ENCODE measurements at regions not wholly inside any gene's neighbourhood (a gene's known extent, or its start where the extent isn't known, plus 50 kb on each side); places are given as distances from the start of the nearest gene placed in this dataset.

DNA sequence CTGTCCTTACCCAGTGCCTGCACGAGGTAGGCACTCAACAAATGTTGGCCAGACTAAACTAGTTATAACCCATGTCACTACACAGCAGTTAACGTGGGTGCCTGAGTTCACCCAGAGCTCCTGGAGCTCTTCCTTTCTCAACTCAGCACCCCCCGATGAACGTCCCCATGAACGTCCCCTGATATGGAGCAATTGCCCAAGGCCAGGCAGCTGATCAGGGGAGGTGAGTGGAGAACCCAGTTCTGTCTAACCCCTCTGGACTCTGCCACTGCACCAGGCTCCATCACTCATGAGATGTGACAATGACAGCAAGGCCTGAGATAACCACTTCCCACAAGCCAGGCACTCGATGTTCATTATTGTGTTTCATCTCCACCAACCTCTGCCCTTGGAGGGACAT lies 199.0 kb downstream of the BCL11B start:
- DNase-seq (ENCODE audit: low read depth in 1 of 2, low spot score in 1 of 2), result no peak

DNA sequence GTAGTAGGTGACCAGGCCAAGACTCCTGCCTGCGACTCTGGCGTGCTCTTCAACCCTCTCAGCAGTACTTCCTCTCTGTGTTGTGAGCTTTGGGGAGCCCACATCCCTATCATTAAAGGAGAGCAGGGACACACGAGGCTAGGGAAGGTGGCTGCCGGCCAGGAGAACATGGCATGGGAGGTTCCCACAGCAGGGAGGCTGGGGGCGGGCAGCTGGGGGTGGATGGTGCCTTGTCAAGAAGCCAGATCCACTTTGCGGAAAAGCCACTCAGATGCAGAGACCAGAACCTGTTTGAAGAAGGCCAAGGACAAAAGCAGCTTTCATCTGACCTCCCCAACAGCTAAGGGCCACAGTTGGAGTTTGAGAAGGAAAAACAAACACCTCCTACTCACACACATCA lies 198.6 kb downstream of the BCL11B start:
- DNase-seq (ENCODE audit: low read depth in 1 of 2, low spot score in 1 of 2), result no peak

DNA sequence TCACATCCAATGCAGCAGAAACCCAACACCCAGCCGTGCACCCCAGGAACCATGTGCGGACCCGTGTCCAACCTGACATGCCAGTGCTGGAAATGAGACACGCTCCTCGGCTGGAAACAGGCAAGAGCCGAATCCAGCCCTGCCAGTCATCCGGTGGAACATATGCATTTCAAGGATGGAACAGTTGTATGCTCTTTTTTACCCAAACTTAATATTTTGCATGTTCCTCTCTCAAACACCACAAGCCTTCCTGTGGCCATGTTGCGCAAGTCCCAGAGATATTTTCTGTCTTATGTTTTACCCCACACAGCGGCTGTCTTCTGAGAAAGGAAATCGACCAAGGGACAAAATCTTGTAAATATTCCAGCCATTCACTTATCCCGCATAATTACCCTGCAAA lies 196.9 kb downstream of the BCL11B start:
- DNase-seq (ENCODE audit: low read depth in 1 of 2, low spot score in 1 of 2), result no peak

DNA sequence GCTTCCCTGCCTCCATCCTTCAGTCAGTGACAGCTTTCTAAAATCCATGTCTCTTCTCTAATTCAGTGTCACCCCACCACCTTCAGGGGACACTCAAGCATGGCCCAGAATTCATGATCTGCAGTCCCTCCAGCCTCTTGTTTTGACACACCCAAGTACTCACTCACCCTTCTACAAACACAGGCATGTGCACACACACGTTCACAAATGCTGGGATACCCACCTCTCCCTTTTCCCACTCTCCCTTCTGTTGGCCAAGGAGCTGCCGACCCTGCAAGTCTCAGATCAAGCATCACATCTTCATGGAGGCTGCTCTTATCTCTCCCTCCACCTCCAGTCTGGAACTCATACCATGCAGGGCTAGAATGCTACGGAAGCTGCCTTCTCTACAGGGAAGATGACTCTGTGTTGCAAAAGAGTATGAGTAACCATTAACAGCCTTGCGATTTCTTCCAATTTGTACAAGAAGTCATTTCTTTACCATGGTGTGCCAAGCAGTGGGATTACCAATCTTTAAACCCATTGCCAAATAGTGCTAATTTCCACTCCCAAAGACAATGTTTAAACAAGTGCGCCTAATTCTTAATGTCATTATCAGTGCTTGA lies 196.1 kb downstream of the BCL11B start:
- no peak for DNase-seq (ENCODE audit: low read depth in 1 of 2, low spot score in 1 of 2)

DNA sequence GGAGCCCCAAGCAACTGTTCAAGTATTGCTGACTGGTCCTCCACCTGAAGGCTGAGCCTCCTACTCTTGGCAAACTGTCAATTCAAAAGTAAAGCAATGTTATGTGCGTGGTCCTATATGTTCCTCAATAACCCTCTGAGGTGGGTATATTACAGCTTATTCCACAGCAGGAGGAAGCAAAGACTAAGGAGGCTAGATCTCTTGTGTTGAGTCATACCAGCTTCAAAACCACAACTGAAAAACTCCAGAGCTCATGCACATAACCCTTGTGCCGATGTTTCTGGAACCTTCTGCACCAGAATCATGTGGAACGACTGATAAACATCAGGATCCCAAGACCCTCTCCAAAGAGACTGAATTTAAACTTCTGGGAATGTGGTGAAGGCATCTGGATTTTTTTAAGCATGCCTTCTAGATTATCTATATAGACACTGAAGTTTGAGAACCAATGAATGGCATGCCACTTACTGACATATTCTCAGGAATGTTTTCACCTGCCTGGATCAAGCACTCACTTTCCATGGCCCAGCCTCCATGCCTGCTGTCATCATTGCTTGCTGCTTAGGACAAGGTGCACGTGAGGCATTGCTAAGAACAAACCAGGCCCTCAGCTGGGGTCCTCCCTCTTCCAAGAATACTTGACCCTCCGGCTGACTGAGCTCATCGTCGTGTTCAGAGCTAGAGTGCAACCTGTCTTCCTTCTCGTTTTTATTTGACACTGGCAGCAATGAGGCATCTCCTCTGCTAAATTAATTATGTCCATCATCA lies 194.7 kb downstream of the BCL11B start:
- DNase-seq (ENCODE audit: low read depth in 1 of 2, low spot score in 1 of 2), result no peak

DNA sequence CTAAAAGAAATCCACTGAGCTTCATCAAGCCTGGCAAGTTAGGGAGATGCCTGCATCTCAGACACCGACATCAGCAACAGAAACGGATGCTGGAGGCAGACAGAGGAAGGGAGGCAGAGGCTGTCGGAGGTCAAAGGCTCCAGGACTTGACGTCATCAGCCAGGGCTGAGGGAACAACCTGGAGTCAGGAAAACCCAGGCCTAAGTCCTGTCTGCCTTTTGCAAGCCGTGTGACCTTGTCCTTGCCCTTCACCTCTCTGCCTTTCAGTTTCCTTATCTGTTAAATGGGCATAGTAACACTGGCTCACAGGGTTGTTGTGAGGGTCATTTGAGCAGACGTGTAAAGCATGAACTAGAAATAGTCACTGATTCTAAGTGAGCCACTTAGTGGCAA lies 194.2 kb downstream of the BCL11B start:
- DNase-seq (ENCODE audit: low read depth in 1 of 2, low spot score in 1 of 2), result no peak

DNA sequence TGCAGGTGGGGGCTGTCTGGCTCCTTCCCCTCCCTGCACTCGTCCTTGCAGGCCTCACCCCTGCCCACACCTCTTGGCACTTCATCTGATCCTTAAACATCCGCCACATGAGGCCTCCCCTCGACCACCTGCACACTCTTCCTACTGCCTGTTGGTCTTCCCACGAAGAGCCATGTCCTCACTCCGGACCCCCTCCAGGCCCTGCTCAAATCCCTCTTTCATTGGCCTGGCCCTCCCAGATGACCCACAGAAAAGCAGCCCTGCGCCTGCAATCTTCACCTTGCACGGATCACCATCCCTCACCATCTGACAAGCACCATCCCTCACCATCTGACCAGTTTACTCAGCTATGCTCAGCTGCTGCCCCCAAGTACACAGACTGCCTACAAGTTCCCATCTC lies 193.6 kb downstream of the BCL11B start:
- no peak for DNase-seq (ENCODE audit: low read depth in 1 of 2, low spot score in 1 of 2)

DNA sequence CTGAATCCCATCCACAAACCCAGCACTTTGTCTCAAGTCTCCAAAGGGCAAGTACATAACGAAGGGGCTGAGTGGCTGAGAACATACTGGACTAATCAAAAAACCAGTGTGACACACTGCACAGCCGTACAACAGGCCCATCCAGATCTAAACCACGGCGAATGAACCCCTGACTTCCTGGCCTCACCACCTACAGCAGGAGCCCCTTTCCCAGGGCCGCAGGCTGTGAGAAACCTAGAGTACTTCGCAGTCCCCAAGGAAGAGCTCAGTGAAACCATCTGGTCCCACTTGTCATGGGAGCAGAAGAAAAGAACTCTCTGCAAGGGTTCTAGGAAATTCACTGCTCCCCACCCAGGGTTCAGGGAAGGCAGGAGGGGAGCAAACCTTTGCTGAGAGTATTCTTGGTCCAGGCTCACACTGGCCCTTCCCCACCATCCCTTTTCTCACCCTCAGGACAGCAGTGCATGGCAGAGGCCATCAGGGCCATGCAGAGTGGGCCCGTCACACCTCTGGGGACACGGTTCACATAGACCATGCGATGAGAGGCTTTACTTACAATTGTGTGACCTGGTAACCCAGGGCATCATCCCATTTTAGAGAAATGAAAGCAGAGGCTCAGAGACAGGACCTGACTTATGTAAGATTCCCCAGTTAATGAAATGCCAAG lies 192.8 kb downstream of the BCL11B start:
- DNase-seq (ENCODE audit: low read depth in 1 of 2, low spot score in 1 of 2), result no peak

DNA sequence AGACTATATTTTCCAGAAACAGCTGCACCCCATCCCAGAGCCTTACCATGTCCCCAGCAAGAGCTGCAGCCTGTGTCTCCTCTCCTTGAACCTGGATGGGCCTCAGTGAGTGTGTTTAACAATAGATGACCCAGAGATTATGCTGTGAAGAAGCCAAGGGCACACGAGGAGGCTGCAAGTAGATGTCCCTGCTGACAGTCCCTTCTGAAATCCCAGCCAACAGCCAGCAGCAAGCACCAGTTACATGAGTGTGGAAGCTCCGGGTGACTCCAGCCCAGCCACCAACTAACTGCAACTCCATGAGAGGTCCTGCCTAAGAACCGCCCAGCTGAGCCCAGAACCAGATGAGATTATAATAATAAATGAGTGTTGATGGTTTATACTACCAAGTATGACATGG lies 191.7 kb downstream of the BCL11B start:
- DNase-seq (ENCODE audit: low read depth in 1 of 2, low spot score in 1 of 2), result no peak

DNA sequence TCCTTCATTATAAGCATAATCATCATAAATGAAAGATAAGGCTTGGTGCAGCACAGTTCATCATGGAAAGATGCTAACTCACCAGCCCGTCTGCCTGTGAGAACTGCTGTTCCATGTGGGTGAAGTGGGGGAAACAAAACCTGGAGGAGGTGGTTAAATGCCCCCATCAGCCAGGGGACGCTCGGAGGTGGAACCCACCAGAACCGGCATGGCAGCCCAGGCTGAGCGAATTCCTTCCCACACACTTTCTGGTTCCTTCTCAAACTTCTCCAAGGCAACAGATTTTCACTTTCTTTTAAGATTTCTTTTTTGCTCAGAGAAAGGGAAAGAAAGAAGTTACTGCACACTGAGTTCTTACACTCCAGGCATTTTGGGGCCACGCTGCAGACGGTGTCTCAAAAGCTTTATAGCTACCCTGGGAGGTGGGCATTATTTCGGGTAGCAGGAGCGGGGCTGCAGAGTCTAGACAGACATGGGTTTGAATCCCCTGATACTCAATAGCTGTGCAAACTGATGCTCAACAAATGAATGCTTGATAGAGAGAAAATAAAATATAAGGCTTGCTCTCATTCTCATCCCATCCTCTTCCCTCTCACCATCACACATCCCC lies 190.7 kb downstream of the BCL11B start:
- DNase-seq (ENCODE audit: low read depth in 1 of 2, low spot score in 1 of 2), result no peak

DNA sequence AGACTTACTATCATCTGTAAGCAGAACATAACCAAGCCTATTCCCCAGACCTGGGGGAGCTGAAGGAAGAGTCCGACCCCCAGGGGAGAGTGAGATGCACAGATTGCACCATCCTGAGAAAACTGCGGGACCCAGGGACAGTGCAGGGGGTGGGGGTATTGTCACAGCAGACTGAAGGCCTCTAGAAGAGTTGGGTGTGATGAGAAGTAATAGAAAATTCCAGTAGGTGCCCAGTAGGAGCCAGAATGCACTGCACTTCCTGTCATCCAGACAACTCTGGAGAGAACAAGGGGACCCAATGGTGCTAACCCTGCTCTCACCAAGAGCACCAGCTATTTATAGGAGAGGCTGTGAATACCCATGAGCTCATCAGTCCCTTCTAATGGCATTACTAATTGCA lies 190.1 kb downstream of the BCL11B start:
- no peak for DNase-seq (ENCODE audit: low read depth in 1 of 2, low spot score in 1 of 2)

DNA sequence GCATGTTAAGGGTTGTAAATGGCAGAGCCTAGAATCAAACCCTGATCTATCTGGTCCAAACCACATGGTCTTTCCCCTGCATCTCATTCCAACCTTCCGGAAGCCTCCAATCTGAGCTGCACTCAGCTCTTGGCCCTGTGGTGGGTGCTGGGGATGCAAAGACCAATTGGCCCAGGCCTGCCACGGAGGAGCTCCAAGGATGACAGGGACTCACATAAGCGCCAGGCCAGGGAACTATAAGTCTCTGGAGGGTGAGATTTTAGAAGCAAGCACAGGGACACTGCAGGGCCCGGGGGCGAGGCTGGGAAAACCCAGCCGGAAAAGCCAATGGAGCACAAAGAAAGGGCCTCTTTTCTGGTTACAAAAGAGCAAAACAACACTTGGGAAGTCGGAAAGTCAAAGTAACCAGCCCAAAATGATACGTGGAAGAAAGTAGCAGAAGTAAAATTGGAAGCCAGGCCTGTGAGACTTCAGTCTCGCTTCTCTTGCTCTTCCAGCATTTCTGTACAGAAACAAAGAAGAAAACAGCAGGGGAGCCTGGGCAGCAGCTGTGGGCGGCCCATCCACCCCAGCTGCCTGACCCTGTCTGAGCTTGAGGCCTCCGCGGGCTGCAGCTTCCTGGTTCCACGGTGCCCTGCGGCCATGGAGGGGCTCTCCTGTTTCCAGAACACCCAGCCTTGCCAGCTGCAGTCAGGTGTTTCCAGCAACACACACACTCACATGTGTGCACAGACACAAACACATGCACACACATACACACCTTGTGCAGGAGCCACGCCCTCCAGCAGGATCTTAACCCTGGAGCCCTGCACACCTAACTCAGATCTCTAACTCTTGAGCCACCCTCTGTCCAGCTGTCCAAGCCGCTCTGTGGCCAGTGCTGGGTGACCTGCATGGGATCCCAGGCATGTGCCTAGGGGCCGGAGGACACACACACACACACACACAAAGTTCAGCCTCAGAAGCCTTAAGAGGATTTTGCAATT lies 178.2 kb downstream of the BCL11B start:
- no peak for DNase-seq (ENCODE audit: low read depth in 1 of 2, low spot score in 1 of 2)

DNA sequence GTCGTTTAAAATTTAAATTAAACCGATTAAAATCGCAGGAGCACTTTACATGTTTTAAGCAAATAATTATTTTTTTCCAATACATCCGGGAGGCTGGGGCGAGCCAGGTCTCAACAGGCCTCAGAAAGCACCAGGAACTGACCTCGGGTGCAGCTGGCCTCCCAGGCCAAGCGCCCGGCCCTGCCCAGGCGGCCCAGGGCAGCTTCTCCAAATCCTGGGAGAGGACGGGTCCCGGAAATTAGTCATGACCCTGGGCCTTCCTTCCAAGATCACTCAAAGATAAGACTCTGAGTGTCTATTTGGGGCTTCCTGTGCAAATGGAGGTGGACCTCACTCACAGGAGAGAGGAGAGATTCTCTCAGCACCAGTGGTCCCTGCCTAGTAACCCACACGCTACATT lies 177.1 kb downstream of the BCL11B start:
- DNase-seq (ENCODE audit: low read depth in 1 of 2, low spot score in 1 of 2), result no peak

DNA sequence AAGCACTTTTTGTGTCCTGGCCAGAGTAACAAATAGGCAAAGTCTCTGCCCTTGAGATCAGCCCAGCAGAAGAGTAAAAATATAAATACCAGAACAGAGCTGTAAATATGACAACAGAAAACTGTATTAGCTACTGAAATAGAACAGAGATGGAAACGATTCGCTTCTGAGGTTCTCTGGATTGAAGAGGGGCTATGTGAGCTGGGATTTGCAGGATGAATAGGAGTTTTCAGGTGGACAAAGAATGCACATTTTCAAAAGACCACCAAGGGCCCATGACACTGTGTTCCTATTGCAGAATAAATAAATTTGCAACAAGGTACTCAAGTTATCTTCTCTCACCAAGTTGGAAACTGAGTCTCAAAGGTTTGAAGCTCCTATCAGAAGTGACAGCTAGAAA lies 176.6 kb downstream of the BCL11B start:
- no peak for DNase-seq (ENCODE audit: low read depth in 1 of 2, low spot score in 1 of 2)

DNA sequence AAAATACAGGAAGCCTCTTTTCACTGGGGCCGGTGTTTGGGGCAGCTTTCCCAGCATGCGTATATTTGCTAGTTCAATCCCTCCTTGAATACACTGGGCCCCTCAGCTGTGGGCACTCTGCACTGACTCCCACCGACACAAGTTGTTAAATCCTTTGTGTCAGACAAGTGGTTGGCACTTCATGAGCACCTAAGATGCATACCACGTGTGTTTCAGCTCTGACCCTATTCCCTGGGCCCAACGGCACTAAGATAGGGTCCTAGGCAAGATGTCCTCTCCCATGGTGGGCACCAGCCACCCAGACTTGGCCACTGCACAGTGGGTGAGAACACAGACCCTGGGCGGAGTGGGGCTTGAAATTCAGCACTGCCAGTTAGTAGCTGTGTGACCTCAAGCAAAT lies 173.8 kb downstream of the BCL11B start:
- no peak for DNase-seq (ENCODE audit: low read depth in 1 of 2, low spot score in 1 of 2)

DNA sequence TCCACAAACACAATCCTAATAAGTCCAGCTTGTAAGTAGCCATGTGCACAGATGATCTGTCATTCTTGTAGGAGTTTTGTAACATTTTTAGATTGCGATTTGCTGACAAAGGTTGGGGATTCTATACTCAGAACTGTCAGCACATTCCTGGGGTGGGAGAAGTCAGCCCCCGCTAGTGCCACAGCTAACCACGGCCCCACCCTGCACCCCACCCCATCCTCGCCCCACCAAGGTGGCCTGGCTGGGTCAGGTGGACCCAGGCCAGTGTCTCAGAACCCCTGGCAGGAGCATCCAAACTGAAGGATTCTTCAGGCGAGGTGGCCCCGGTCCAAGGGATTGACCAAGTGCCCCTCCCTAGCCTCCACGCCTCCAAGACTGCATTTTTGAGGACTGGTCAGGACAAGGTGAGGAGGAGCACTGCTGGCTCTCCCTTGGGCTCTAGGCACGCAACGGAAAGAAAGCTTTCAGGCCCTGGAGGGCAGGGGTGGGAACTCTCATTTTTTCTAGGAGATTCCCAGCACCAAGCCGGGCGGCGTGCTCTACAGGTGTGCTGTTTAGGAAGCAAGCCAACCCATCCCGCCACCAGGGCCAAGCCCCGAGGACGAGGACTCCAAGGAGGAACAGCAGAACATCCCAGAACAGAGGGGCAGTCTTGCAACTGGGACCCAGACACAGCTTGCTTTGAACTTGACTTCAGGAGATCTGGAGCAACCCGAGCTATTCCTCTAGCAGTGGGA lies 172.8 kb downstream of the BCL11B start:
- no peak for DNase-seq (ENCODE audit: low read depth in 1 of 2, low spot score in 1 of 2)

DNA sequence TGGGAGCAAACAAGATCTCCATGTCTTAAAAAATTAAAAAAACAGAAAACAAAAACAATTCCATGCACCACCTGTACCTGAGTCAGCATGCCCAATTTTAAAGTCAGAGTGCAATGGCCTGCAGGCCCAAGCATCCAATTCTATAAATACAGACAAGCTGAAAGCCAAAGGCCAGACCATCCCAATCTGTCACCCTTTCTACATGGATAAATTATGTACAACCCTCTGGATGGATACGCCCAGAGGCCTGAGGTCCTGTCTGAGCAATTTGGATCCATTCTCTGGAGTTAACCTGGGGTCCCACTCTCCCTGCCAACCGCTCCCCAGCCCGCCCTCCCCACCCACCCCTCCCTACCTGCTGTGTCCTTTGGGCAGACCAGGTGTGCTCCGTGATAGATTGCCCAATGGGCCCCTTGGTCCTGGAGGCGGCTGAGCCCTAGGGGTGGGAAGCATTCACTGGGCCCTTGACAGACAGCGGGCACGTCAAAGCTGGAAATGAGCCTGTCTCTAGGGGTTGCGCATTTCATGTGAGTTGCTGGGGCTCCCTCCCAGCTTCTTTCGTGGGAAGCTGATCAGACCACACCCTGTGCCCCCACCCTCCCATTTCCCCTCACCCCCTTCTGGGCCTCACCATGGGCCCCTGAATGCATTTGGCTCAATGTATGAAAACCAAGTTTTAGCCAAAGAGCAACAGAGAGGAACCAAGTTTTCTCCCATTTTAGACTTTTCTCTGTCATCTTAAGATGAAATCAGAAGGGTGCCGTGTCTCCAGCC lies 171.3 kb downstream of the BCL11B start:
- DNase-seq (ENCODE audit: low read depth in 1 of 2, low spot score in 1 of 2), result no peak

DNA sequence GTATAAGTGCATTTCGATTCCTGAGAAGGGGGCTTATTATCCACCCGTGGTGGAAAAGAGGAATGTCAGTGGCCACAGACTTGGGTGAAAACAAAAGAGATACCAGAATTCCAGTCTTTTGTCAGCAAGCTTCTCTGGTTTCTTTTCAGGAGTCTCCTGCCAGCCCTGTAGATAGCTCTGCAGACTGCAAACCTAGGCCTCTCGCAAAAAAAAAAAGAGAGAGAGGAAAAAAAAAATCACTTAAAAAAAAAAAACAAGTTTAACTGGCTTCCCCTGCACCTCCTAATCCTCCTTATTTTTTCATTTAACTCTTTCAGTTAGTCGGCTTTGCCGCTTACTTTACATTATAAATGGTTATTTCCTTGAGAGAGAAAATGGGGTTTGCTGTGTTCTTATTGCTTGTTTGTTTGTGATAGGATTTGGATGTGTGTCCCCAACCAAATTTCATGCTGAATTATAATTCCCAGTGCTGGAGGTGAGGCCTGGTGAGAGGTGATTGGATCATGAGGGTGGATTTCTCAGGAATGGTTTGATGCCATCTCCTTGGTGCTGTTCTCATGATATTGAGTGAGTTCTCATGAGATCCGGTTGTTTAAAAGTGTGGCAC lies 170.0 kb downstream of the BCL11B start:
- DNase-seq (ENCODE audit: low read depth in 1 of 2, low spot score in 1 of 2), result no peak

DNA sequence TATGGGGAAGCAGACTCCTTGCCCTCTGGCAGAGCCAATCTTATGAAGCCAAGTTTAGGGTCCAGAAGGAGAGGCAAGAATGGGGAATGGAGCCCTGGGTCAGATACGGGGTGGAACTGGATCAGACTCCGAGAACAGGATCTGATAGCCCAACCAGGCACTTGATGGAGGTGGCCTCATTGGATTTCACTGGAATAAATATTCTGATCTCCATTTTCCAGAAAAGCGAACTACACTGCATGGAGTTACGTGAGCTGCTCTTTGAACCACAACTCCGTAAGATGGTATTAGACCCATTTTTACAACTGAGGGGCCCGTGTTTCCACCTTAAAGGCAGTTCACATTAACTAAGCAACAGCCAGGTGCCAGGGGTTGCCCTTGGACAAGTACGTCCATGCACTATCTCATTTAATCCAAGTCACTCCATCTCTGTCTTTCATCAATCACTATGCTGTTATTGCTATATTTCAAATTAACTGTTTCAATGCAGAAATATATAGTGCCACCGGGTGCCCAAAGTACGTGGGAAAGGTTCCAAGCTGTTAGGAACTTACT lies 155.2 kb downstream of the BCL11B start:
- DNase-seq (ENCODE audit: low read depth in 1 of 2, low spot score in 1 of 2), result no peak
